D721Med (cell line): ENCODE measurements at regions not wholly inside any gene's neighbourhood (a gene's known extent, or its start where the extent isn't known, plus 50 kb on each side); places are given as distances from the start of the nearest gene placed in this dataset.

Experiments
- DNase-seq: peaks from one replicate; pipeline ENCODE4 v3.0.0; 2011; ENCODE audit warnings: low spot score; ENCODE audit not compliant: insufficient read length
- FAIRE-seq: peaks from 2 replicates; lab custom pipeline; 2011; peaks lifted over from hg19 to GRCh38; lab: Jason Lieb, UNC
- TF ChIP-seq, protein P1 (sequence below): IDR thresholded peaks from 2 replicates; pipeline ENCODE4 v1.5.1; 2012; ENCODE audit warnings: mild to moderate bottlenecking, control low read depth; ENCODE audit not compliant: insufficient read depth; ENCODE audit errors: missing control alignments

DNA sequence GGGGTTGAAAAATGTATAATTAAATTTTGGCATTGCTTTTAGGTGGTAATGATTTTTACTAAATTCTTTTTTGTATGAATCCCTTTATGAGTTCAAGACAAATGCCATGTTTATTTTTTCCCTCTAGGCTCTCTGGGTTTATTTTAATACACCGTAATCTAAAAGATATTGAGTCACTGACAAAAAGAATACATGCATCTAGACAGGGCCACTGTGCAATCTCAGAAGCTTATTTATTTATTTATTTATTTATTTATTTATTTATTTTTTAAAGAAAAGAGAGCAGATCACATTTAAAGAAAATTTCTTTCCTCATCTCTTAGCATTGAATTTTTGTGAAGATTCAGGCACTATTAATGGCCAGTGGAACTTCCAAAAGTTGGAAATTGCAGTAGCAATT lies 283.9 kb upstream of the SLC10A2 start:
- TF ChIP-seq, protein P1, sequence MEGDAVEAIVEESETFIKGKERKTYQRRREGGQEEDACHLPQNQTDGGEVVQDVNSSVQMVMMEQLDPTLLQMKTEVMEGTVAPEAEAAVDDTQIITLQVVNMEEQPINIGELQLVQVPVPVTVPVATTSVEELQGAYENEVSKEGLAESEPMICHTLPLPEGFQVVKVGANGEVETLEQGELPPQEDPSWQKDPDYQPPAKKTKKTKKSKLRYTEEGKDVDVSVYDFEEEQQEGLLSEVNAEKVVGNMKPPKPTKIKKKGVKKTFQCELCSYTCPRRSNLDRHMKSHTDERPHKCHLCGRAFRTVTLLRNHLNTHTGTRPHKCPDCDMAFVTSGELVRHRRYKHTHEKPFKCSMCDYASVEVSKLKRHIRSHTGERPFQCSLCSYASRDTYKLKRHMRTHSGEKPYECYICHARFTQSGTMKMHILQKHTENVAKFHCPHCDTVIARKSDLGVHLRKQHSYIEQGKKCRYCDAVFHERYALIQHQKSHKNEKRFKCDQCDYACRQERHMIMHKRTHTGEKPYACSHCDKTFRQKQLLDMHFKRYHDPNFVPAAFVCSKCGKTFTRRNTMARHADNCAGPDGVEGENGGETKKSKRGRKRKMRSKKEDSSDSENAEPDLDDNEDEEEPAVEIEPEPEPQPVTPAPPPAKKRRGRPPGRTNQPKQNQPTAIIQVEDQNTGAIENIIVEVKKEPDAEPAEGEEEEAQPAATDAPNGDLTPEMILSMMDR = no peak
- no peak for DNase-seq
- no peak for FAIRE-seq

DNA sequence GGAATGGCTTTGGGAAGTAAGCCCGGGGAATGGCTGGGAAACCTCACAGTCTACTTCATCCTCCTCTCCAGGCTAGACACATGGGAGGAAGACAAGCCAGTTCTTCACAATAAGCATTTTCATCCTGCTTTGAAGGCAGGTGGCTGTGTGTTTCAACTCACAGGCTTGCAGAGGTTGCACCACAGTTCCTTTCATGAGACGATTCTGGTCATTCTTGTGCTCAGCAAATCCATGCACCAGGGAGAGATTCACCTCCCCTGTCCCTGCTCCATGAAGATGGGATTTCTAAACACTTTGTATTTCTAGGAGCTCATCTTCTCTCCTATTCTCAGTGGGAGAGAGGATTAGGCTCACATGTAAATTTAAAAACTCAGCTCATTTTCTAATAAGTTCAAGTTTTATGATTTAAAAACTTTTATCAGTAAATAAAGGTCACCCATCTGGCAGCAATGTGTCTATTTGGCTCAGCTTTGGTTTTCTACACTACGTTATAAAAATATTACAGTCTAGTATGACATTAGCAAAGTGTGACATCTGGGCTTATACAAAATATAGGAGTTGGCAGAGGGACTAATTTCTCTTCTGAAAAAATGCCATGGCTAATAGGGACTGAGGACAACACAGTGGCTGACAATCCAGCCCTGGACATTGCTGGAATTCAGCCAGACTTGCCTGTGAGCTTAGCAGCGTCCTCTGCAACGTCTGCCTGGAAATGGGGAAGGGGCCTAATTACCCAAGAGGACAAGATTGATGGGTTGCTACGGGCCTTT lies 283.2 kb upstream of the SLC10A2 start:
- TF ChIP-seq, protein P1 = no peak
- DNase-seq (no peak), FAIRE-seq (no peak)

DNA sequence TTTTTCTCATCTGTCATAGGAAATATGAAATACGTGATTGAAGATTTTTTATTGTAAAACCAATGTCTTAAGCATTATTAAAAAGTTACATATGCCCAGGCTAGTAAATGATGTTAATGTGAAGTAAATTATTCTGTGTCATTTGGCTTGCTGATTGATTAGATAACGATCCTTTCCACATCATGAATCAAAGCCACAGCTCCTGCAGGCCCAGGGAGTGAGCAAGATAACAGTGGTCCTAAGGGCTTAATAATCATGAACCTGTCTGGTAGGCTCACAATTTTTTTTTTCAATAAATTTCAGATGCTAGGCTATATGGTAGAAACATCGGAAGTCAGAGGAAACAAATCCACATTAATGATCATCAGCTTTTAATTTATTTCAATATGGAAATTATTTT lies 269.0 kb upstream of the SLC10A2 start:
- FAIRE-seq = no peak
- no peak for DNase-seq
- TF ChIP-seq, protein P1 = no peak

DNA sequence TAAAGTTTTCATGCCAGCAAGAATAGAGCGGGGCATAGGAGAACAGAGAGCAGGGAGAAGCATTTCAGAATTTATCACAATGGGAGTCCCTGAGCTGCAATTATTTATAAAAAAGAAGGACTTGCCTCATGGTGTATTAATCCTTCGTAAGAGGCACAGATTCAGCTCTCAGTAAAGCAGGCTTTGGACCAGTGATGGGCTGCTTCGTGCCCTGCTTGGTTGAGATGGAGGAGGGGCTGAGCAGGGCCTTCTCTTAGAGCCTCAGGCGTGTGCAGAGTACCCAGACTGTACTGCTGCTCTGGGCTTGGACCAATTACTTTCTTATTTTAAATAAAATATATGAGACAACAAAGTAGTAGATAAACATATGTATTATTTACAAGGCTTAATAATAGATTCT lies 265.7 kb upstream of the SLC10A2 start:
- FAIRE-seq = no peak
- TF ChIP-seq, protein P1 = no peak
- no peak for DNase-seq

DNA sequence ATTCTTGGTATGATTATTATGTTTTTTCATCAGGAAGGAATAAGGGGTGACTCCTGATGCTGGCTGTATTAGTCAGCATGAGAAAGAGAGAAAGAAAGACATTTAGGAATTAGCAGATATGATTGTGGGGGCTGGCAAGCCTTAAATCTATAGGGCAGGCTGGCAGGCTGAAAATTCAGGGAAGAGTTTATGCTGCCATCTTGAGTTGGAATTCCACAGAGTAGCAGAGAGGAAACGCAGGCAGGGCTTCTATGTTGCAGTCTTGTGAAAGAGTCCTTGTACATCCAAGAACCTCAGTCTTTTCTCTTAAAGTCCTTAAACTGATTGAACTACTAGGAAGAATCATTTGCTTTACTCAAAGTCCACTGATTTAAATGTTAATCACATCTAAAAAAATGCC lies 262.7 kb upstream of the SLC10A2 start:
- FAIRE-seq (no peak), DNase-seq (no peak)
- TF ChIP-seq, protein P1 = no peak

DNA sequence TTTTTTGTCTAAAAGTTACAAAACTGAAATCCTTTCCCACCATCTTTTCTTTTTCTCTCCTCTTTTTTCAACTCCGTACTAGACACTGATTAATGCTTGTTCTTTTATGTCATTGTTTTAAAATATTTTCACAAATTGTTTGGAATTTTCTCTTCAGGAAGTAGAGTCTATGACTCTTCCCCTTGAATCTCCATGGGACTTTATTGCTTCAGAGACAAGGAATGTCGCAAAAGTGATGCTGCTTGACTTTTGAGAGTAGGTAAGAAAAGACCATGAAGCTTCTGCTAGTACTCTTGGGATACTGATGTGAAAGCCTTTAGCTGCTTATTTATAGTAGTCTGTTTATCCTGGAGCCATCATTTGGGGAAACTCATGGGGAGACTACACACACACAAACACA lies 260.1 kb upstream of the SLC10A2 start:
- DNase-seq = no peak
- no peak for FAIRE-seq
- TF ChIP-seq, protein P1 = no peak

DNA sequence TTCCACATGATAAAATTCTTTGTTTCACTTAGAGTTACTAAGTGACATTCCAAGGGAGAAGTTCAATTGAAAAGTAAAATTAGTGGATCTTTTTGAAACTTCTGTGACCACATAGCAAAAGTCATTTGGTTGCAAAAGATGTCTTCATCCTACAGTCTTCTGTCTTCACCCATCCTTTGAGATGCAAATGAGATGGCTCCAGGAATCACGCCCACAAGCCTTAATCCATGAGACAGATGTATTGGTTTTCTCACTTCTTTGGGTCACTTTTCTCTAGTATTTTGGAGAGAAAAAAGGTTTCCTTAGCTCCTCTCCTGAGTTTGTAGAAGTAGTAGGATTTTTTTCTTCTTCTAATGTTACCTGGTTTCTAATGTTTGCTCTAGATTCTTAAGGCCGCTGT lies 259.5 kb upstream of the SLC10A2 start:
- FAIRE-seq (no peak), DNase-seq (no peak)
- TF ChIP-seq, protein P1 = no peak
